B cell (primary cell): ENCODE measurements at regions not wholly inside any gene's neighbourhood (a gene's known extent, or its start where the extent isn't known, plus 50 kb on each side); places are given as distances from the start of the nearest gene placed in this dataset.

Experiments used
- ATAC-seq: fragments of 200-7000 bp; cut with Tn5 transposase; one replicate; pipeline ENCODE4 v1.10.0; 2021; ENCODE audit warnings: low read depth, mild to moderate bottlenecking, moderate number of reproducible peaks, moderate library complexity
- CTCF ChIA-PET: fragments of 350-600 bp; sonication (Branson Sonifier 250); formaldehyde crosslinking; loops from one replicate; lab custom pipeline; 2021; ENCODE audit warnings: antibody characterized with exemption, inconsistent platforms; lab: Charles Lee
- POLR2A ChIA-PET: fragments of 350-600 bp; sonication (Branson Sonifier 250); formaldehyde crosslinking; loops from one replicate; lab custom pipeline; 2021; ENCODE audit warnings: antibody characterized with exemption; lab: Charles Lee
- DNase-seq: peaks from one replicate; pipeline ENCODE4 v3.0.0; 2013
- H2AFZ ChIP-seq: 2 replicates; pipeline ENCODE4 v1.6.1; 2012; ENCODE audit warnings: mild to moderate bottlenecking, low read depth, low read length; ENCODE audit not compliant: insufficient read depth, poor library complexity, severe bottlenecking
- H3K27ac ChIP-seq, 2 donors: 1 replicate in 1 of 2; 2 replicates in 1 of 2; pipeline ENCODE4 v1.5.1; 2012 to 2013; ENCODE audit warnings: low read length in 2 of 2, mild to moderate bottlenecking in 2 of 2, moderate library complexity in 1 of 2
- H3K27me3 ChIP-seq, 4 experiments: fragments of 200-600 bp in 1 of 4; sonication (generic) in 1 of 4; replicated peaks in 1 of 4; 1 replicate in 2 of 4; 2 replicates in 2 of 4; pipeline versions ENCODE4 v1.6.1 to v1.7.0; 2013 to 2016; ENCODE audit warnings: low read length in 3 of 4, mild to moderate bottlenecking in 2 of 4, mixed read lengths in 1 of 4, moderate library complexity in 1 of 4; ENCODE audit not compliant: insufficient read depth in 4 of 4, control insufficient read depth in 3 of 4; ENCODE audit errors: control extremely low read depth in 1 of 4
- H3K36me3 ChIP-seq, 2 experiments: replicated peaks in 1 of 2; 1 replicate in 1 of 2; 2 replicates in 1 of 2; pipeline versions ENCODE4 v1.6.1 to v1.7.1; 2013; ENCODE audit warnings: low read length in 1 of 2; ENCODE audit not compliant: insufficient read depth in 2 of 2, control insufficient read depth in 1 of 2; ENCODE audit errors: control extremely low read depth in 1 of 2, extremely low read depth in 1 of 2
- H3K4me1 ChIP-seq, 2 donors: fragments of 200-600 bp in 1 of 2; sonication (generic) in 1 of 2; 1 replicate in 1 of 2; 2 replicates in 1 of 2; pipeline versions ENCODE4 v1.5.1 to v1.6.1; 2013 to 2017; ENCODE audit warnings: low read length in 2 of 2; ENCODE audit not compliant: control insufficient read depth in 2 of 2, insufficient read depth in 2 of 2
- H3K4me2 ChIP-seq: replicated peaks from 2 replicates; pipeline ENCODE3; 2012; ENCODE audit warnings: mild to moderate bottlenecking, low read depth, low read length; ENCODE audit not compliant: poor library complexity, severe bottlenecking
- H3K4me3 ChIP-seq, 5 experiments: fragments of 200-600 bp in 1 of 5; sonication (generic) in 1 of 5; 1 replicate in 3 of 5; 2 replicates in 2 of 5; pipeline versions ENCODE4 v1.5.1 to v1.7.0; 2011 to 2016; ENCODE audit warnings: low read length in 4 of 5, mild to moderate bottlenecking in 4 of 5, low read depth in 2 of 5, control low read depth in 1 of 5, moderate library complexity in 1 of 5; ENCODE audit not compliant: insufficient read depth in 1 of 5; ENCODE audit errors: control extremely low read depth in 1 of 5, extremely low read depth in 1 of 5
- H3K79me2 ChIP-seq: fragments of 200-600 bp; sonication (generic); one replicate; pipeline ENCODE4 v1.6.0; 2016; ENCODE audit warnings: low read length; ENCODE audit not compliant: control insufficient read depth, insufficient read depth
- H3K9ac ChIP-seq: fragments of 200-600 bp; sonication (generic); 2 replicates; pipeline ENCODE4 v1.6.1; 2017; ENCODE audit warnings: mild to moderate bottlenecking, low read length, moderate library complexity
- H3K9me3 ChIP-seq, 3 donors: one replicate each; pipeline versions ENCODE4 v1.6.1 to v1.7.1; 2013; ENCODE audit warnings: low read length in 2 of 3; ENCODE audit not compliant: control insufficient read depth in 2 of 3, insufficient read depth in 1 of 3; ENCODE audit errors: control extremely low read depth in 1 of 3
- H4K20me1 ChIP-seq: 2 replicates; pipeline ENCODE4 v1.6.0; 2012; ENCODE audit warnings: mild to moderate bottlenecking, low read length; ENCODE audit not compliant: insufficient read depth, control insufficient read depth, poor library complexity, severe bottlenecking
- H3K27ac Mint-ChIP-seq: one replicate; pipeline ENCODE4 v1.8.0; 2021; ENCODE audit warnings: mixed read lengths
- H3K27me3 Mint-ChIP-seq: one replicate; pipeline ENCODE4 v1.8.0; 2021; ENCODE audit warnings: mixed read lengths
- H3K4me1 Mint-ChIP-seq: one replicate; pipeline ENCODE4 v1.8.0; 2021; ENCODE audit warnings: mixed read lengths
- H3K4me3 Mint-ChIP-seq: one replicate; pipeline ENCODE4 v1.8.0; 2021; ENCODE audit warnings: mixed read lengths
- H3K9me3 Mint-ChIP-seq: one replicate; pipeline ENCODE4 v1.8.0; 2022; ENCODE audit warnings: mixed read lengths; ENCODE audit not compliant: insufficient read depth
- EZH2 ChIP-seq: IDR thresholded peaks from 2 replicates; pipeline ENCODE4 v1.6.1; 2012; ENCODE audit warnings: borderline replicate concordance, low read depth, mild to moderate bottlenecking, moderate library complexity, low read length; ENCODE audit not compliant: insufficient read depth, poor library complexity, severe bottlenecking
- WGBS: methylation state at CpG from one replicate; pipeline ENCODE4 v1.1.5; 2013; ENCODE audit warnings: missing lambda C conversion rate; ENCODE audit not compliant: insufficient coverage; 5-methylcytosine and 5-hydroxymethylcytosine counted together
- intact Hi-C: fragments of 100-400 bp; cut with micrococcal nuclease; formaldehyde crosslinking; loops from one replicate; pipeline ENCODE4 v1.10.0; 2022
- TF ChIP-seq, protein P1 (sequence below): fragments of 200-600 bp; IDR thresholded peaks from one replicate; pipeline ENCODE4 v1.8.0; 2022; ENCODE audit warnings: antibody characterized with exemption, mild to moderate bottlenecking

GRCh38 chr7:18426564-18427226 lies 68.9 kb upstream of the HDAC9 start:
- DNase-seq (no peak), ATAC-seq (no peak)
- no peak overlapping the region for H3K4me3 Mint-ChIP-seq
- TF ChIP-seq EZH2: no peak
- TF ChIP-seq, protein P1, sequence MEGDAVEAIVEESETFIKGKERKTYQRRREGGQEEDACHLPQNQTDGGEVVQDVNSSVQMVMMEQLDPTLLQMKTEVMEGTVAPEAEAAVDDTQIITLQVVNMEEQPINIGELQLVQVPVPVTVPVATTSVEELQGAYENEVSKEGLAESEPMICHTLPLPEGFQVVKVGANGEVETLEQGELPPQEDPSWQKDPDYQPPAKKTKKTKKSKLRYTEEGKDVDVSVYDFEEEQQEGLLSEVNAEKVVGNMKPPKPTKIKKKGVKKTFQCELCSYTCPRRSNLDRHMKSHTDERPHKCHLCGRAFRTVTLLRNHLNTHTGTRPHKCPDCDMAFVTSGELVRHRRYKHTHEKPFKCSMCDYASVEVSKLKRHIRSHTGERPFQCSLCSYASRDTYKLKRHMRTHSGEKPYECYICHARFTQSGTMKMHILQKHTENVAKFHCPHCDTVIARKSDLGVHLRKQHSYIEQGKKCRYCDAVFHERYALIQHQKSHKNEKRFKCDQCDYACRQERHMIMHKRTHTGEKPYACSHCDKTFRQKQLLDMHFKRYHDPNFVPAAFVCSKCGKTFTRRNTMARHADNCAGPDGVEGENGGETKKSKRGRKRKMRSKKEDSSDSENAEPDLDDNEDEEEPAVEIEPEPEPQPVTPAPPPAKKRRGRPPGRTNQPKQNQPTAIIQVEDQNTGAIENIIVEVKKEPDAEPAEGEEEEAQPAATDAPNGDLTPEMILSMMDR: no peak
- Histone ChIP-seq H3K36me3 (peaks cover 0 to 3% of the 10 kb centered on the region in 2 experiments), H4K20me1 (peaks cover 31% of the 10 kb centered on the region), H3K9me3 (no peaks in the 10 kb centered on the region), H3K4me2 (no peak overlapping the region), H3K9ac (no peak overlapping the region), H3K4me3 (no peak overlapping the region), H3K27me3 (no peaks in the 10 kb centered on the region), H3K4me1 (peaks cover 1 to 2% of the 10 kb centered on the region in 2 donors), H3K27ac (no peak overlapping the region), H3K79me2 (peaks cover 80% of the 10 kb centered on the region), H2AFZ (no peak overlapping the region)
- H3K27ac Mint-ChIP-seq: no peak overlapping the region
- intact Hi-C loops: no loop called here
- H3K4me1 Mint-ChIP-seq: peaks cover 13% of the 10 kb centered on the region
- ChIA-PET CTCF (interaction anchor here (1.2 kb wide), 1 partner anchor 72 kb away, joined by 4 read pairs; no protein-coding TSS in a partner anchor), POLR2A (no interaction called here)
- H3K27me3 Mint-ChIP-seq: no peaks in the 10 kb centered on the region
- H3K9me3 Mint-ChIP-seq: no peaks in the 10 kb centered on the region
- WGBS: no CpG with 5 or more reads among the region's 1 CpG

DNA sequence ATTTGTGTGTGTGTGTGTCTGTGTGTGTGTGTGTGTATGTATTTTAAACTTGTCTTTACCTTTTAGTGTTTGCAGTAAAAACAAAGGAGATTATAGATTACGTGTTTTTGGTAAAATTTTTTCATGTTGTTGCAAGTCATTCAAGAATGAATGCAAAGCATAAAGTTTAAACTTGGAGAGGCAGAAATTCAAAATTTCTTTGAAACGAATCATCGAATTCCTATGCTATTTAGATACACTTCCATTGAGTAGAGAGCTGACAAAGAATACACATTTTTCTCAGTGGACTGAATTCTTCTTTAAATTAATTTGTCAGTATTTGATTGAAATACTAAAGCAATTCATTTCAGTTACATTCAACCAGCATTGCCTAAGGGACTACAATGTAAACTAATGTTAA lies 66.0 kb upstream of the HDAC9 start:
- Histone ChIP-seq H4K20me1 (peaks cover 26% of the 10 kb centered on the region), H3K27me3 (no peaks in the 10 kb centered on the region), H3K4me2 (no peak overlapping the region), H3K4me1 (no peaks in the 10 kb centered on the region), H3K9ac (no peak overlapping the region), H3K9me3 (no peaks in the 10 kb centered on the region), H3K4me3 (no peak overlapping the region), H3K27ac (no peak overlapping the region), H2AFZ (no peak overlapping the region), H3K36me3 (peaks cover 0 to 3% of the 10 kb centered on the region in 2 experiments), H3K79me2 (peaks cover 78% of the 10 kb centered on the region)
- ChIA-PET POLR2A (no interaction called here), CTCF (interaction anchor here (1.1 kb wide), 1 partner anchor 77 kb away, joined by 3 read pairs; no protein-coding TSS in a partner anchor)
- no peaks in the 10 kb centered on the region for H3K27me3 Mint-ChIP-seq
- peaks cover 3% of the 10 kb centered on the region for H3K4me1 Mint-ChIP-seq
- no peak overlapping the region for H3K4me3 Mint-ChIP-seq
- no CpG with 5 or more reads among the region's 3 CpGs for WGBS
- DNase-seq: no peak
- TF ChIP-seq, protein P1: no peak
- no peak for TF ChIP-seq EZH2
- no peak for ATAC-seq
- intact Hi-C loops: no loop called here
- H3K9me3 Mint-ChIP-seq: no peaks in the 10 kb centered on the region
- no peak overlapping the region for H3K27ac Mint-ChIP-seq
